ENCODE measurements at regions not wholly inside any gene's neighbourhood (a gene's known extent, or its start where the extent isn't known, plus 50 kb on each side); places are given as distances from the start of the nearest gene placed in this dataset.

- Histone ChIP-seq H3K4me1 (no peaks in the 10 kb centered on the region), H3K4me3 (no peak overlapping the region), H3K27ac (no peak overlapping the region), H3K36me3 (no peaks in the 10 kb centered on the region), H3K27me3 (no peaks in the 10 kb centered on the region), H3K9me3 (no peaks in the 10 kb centered on the region)
- 89 to 93% (median 90%) methylated on average over 6 of the region's 6 CpGs for WGBS, 4 donors
- TF ChIP-seq CTCF (IDR thresholded peaks at IDR 0.05) (no peak), POLR2A (IDR thresholded peaks at IDR 0.05) (no peak)
- intact Hi-C loops (cut with DNase I), result no loop called here
- no peak for DNase-seq
- ATAC-seq, result no peak
Measured at GRCh38 chr10:83892737-83893136, 246.6 kb upstream of the GHITM start.

- no peak overlapping the region for H3K4me3 ChIP-seq
- H3K27ac ChIP-seq, result no peak overlapping the region
- ATAC-seq (no peak), DNase-seq (no peak)
- H3K36me3 ChIP-seq, result no peaks in the 10 kb centered on the region
- 85 to 92% (median 88%) methylated on average over 6 of the region's 6 CpGs for WGBS, 4 donors
- intact Hi-C loops (cut with DNase I), result no loop called here
- H3K27me3 ChIP-seq, result no peaks in the 10 kb centered on the region
- H3K4me1 ChIP-seq, result no peaks in the 10 kb centered on the region
- TF ChIP-seq CTCF (IDR thresholded peaks at IDR 0.05), result no peak
- no peak for TF ChIP-seq POLR2A (IDR thresholded peaks at IDR 0.05)
- H3K9me3 ChIP-seq, result peaks cover 0 to 5% (median 0%) of the 10 kb centered on the region in 12 donors
Measured at GRCh38 chr10:83896219-83896618, 243.1 kb upstream of the GHITM start.

- H3K27me3 ChIP-seq, result no peaks in the 10 kb centered on the region
- ATAC-seq, result no peak
- no peak for DNase-seq
- WGBS, 4 donors, result 76 to 97% (median 86%) methylated on average over 1 of the region's 1 CpG
- no peak overlapping the region for H3K27ac ChIP-seq
- intact Hi-C loops (cut with DNase I), result no loop called here
- TF ChIP-seq POLR2A (IDR thresholded peaks at IDR 0.05) (no peak), CTCF (IDR thresholded peaks at IDR 0.05) (no peak)
- H3K9me3 ChIP-seq, result peaks cover 0 to 5% (median 0%) of the 10 kb centered on the region in 12 donors
- H3K4me1 ChIP-seq, result no peaks in the 10 kb centered on the region
- H3K36me3 ChIP-seq, result no peaks in the 10 kb centered on the region
- H3K4me3 ChIP-seq, result no peak overlapping the region
Measured at GRCh38 chr10:83897626-83898025, 241.7 kb upstream of the GHITM start.

GRCh38 chr10:83908506-83908905, 230.8 kb upstream of the GHITM start:
- Histone ChIP-seq H3K9me3 (no peaks in the 10 kb centered on the region), H3K4me1 (no peaks in the 10 kb centered on the region), H3K36me3 (no peaks in the 10 kb centered on the region), H3K4me3 (no peak overlapping the region), H3K27ac (no peak overlapping the region), H3K27me3 (no peaks in the 10 kb centered on the region)
- DNase-seq (no peak), ATAC-seq (no peak)
- TF ChIP-seq CTCF (IDR thresholded peaks at IDR 0.05), result no peak
- TF ChIP-seq POLR2A (IDR thresholded peaks at IDR 0.05), result no peak
- intact Hi-C loops (cut with DNase I), result no loop called here
- 61 to 89% (median 66%) methylated on average over 2 of the region's 2 CpGs for WGBS, 4 donors

Measured in heart left ventricle (tissue), 16 donors.